ENCODE measurements at regions not wholly inside any gene's neighbourhood (a gene's known extent, or its start where the extent isn't known, plus 50 kb on each side); places are given as distances from the start of the nearest gene placed in this dataset.
"Not testable (repeated sequence)": the region's sequence is repeated elsewhere in the genome, so short reads cannot be mapped to it uniquely, and the experiment has no call there.

GRCh38 chr3:81277853-81278252 lies 483.6 kb downstream of the GBE1 start:
- DNase-seq = no peak

- DNase-seq = no peak
Observed at GRCh38 chr3:81274671-81275070, 486.8 kb downstream of the GBE1 start.

- no peak for DNase-seq
Observed at GRCh38 chr3:81270603-81271379, 490.7 kb downstream of the GBE1 start.

GRCh38 chr3:81268526-81268925 lies 492.9 kb downstream of the GBE1 start:
- DNase-seq = no peak

GRCh38 chr3:81261996-81262395 lies 499.4 kb downstream of the GBE1 start:
- DNase-seq = no peak

GRCh38 chr3:81255463-81255862 lies 506.0 kb downstream of the GBE1 start:
- DNase-seq = no peak

- no peak for DNase-seq
Observed at GRCh38 chr3:81251096-81251495, 510.3 kb downstream of the GBE1 start.

GRCh38 chr3:81249540-81250029 lies 511.9 kb downstream of the GBE1 start:
- DNase-seq = no peak

- no peak for DNase-seq
Observed at GRCh38 chr3:81245501-81245900, 515.9 kb downstream of the GBE1 start.

GRCh38 chr3:81245043-81245442 lies 516.4 kb downstream of the GBE1 start:
- DNase-seq = no peak

- DNase-seq = no peak
Observed at GRCh38 chr3:81244231-81244630, 517.2 kb downstream of the GBE1 start.

- no peak for DNase-seq
Observed at GRCh38 chr3:81242871-81243270, 518.6 kb downstream of the GBE1 start.

GRCh38 chr3:81237181-81237580 lies 524.3 kb downstream of the GBE1 start:
- no peak for DNase-seq

- DNase-seq = no peak
Observed at GRCh38 chr3:81218023-81218422, 543.4 kb downstream of the GBE1 start.

- DNase-seq = no peak
Observed at GRCh38 chr3:81217101-81217500, 544.3 kb downstream of the GBE1 start.

GRCh38 chr3:81216192-81216591 lies 545.3 kb downstream of the GBE1 start:
- DNase-seq = no peak

- DNase-seq = no peak
Observed at GRCh38 chr3:81214631-81215030, 546.8 kb downstream of the GBE1 start.

- DNase-seq = no peak
Observed at GRCh38 chr3:81199587-81199986, 561.9 kb downstream of the GBE1 start.

GRCh38 chr3:81198756-81199155 lies 562.7 kb downstream of the GBE1 start:
- DNase-seq = no peak

GRCh38 chr3:81198216-81198615 lies 563.2 kb downstream of the GBE1 start:
- no peak for DNase-seq

- DNase-seq = no peak
Observed at GRCh38 chr3:81197386-81197785, 564.1 kb downstream of the GBE1 start.

GRCh38 chr3:81195478-81195877 lies 566.0 kb downstream of the GBE1 start:
- no peak for DNase-seq

GRCh38 chr3:81186412-81186811 lies 575.0 kb downstream of the GBE1 start:
- no peak for DNase-seq

- not testable (repeated sequence) for DNase-seq
Observed at GRCh38 chr3:81182086-81182875, 579.2 kb downstream of the GBE1 start.
